AG04449 (cell line): ENCODE measurements at regions not wholly inside any gene's neighbourhood (a gene's known extent, or its start where the extent isn't known, plus 50 kb on each side); places are given as distances from the start of the nearest gene placed in this dataset.

Experiments used
- CTCF ChIA-PET: fragments of 350-600 bp; formaldehyde crosslinking; extraction: SDS; loops from one replicate; lab custom pipeline; 2021; ENCODE audit warnings: antibody characterized with exemption; lab: Yijun Ruan, JAX
- POLR2A ChIA-PET: fragments of 400-600, 350-600 bp; formaldehyde crosslinking; extraction: SDS; loops from one replicate; lab custom pipeline; 2020; ENCODE audit warnings: antibody characterized with exemption, inconsistent platforms; lab: Yijun Ruan, JAX
- DNase-seq: peaks from one replicate; pipeline ENCODE4 v3.0.0-alpha.2; 2010; ENCODE audit warnings: low read depth, low spot score
- H3K4me3 ChIP-seq: 2 replicates; pipeline ENCODE4 v1.5.1; 2011; ENCODE audit warnings: low read depth, mild to moderate bottlenecking, control low read depth, low read length
- CTCF ChIP-seq: IDR thresholded peaks from one replicate; pipeline ENCODE4 v1.5.1; 2011; ENCODE audit warnings: mild to moderate bottlenecking, moderate library complexity, low read length, control low read depth, inconsistent platforms; ENCODE audit not compliant: insufficient read depth; ENCODE audit errors: missing control alignments

GRCh38 chr4:62533573-62533972 is 1333.4 kb downstream of the ADGRL3 start:
- H3K4me3 ChIP-seq: no peak overlapping the region
- POLR2A ChIA-PET: no interaction called here
- no peak for TF ChIP-seq CTCF
- DNase-seq: no peak
- CTCF ChIA-PET: no interaction called here

- no peak for DNase-seq
- ChIA-PET CTCF (no interaction called here), POLR2A (no interaction called here)
Observed at GRCh38 chr4:62531731-62532130, 1331.6 kb downstream of the ADGRL3 start.

DNA sequence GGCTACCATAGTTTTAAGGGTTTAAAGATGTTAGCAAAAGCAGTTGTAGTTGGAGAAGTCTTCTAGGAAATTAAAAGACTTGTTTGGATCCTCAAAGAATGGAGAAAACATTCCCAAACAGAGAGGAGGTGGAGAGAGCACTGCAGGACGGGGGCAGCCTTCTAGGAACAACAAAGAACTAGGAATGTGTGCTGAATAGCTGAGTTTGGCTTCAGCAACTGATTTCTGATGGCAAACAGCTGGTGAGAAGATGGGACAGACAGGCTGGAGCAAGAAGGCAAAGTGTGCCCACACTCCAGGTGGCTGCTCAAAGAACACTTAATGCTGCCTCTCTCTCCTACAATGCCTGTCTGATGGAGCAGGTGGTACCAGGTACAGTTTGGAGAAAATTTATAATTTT is 1331.1 kb downstream of the ADGRL3 start:
- no peak for DNase-seq
- ChIA-PET POLR2A (no interaction called here), CTCF (no interaction called here)
- H3K4me3 ChIP-seq: no peak overlapping the region
- no peak for TF ChIP-seq CTCF

More at GRCh38 chr4:62531731-62532130, 1331.6 kb downstream of the ADGRL3 start:
- TF ChIP-seq CTCF: no peak
- H3K4me3 ChIP-seq: no peak overlapping the region

DNA sequence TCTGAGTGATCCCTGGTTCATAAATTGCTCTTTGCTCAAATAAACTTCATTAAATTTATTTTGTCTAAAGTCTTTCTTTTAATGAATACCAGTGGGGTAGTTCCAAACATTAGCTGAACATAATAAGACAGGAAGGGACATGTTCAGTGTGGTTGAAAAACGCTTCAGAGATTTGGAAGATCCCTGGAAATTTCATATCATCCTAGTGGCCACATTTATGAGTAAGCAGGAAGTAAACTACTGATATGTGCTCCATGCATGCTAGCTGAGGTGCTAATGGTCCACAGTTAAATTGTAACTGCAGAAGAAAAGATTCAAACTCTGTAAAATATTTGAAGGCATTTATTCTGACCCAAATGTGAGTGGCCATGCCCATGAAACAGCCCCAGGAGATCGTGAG is 1328.7 kb downstream of the ADGRL3 start:
- CTCF ChIA-PET: no interaction called here
- POLR2A ChIA-PET: no interaction called here
- no peak for TF ChIP-seq CTCF
- no peak overlapping the region for H3K4me3 ChIP-seq
- no peak for DNase-seq

GRCh38 chr4:62526671-62527070 is 1326.5 kb downstream of the ADGRL3 start:
- no peak for DNase-seq
- ChIA-PET POLR2A (no interaction called here), CTCF (no interaction called here)
- H3K4me3 ChIP-seq: no peak overlapping the region
- no peak for TF ChIP-seq CTCF

GRCh38 chr4:62523256-62523655 is 1323.1 kb downstream of the ADGRL3 start:
- DNase-seq: no peak
- ChIA-PET POLR2A (no interaction called here), CTCF (no interaction called here)
- no peak overlapping the region for H3K4me3 ChIP-seq
- TF ChIP-seq CTCF: no peak
